Astrocyte (in vitro differentiated cells and primary cell): ENCODE measurements at regions not wholly inside any gene's neighbourhood (a gene's known extent, or its start where the extent isn't known, plus 50 kb on each side); places are given as distances from the start of the nearest gene placed in this dataset.

Source experiments
- EZH2 ChIP-seq: IDR thresholded peaks from 2 replicates; pipeline ENCODE4 v1.6.1; 2012; ENCODE audit warnings: mild to moderate bottlenecking, low read length, inconsistent platforms; ENCODE audit not compliant: insufficient read depth
- TF ChIP-seq, protein P1 (sequence below): IDR thresholded peaks from 2 replicates; pipeline ENCODE4 v1.5.1; 2011; ENCODE audit warnings: low read depth, mild to moderate bottlenecking, inconsistent platforms, low read length, moderate library complexity; ENCODE audit not compliant: insufficient read depth

DNA sequence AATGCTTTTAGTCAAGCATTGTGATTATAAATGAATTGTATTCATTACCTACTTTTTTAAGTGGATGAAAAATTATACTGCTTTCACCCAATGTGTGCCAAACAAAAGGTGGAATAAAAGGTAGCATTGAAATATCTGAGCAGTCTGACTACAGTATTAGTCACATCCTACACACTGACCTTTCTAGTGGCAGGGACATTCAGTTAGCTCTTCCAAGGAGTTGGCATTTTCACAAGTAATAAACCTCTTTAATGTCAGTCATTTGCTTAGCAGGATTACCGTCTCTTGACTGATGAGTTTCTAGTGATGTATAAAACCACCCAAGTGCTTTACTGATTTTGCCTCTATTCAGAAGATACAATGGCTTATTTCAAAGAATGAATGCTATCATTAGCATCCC is 687.9 kb downstream of the ARAP2 start:
- TF ChIP-seq, protein P1, sequence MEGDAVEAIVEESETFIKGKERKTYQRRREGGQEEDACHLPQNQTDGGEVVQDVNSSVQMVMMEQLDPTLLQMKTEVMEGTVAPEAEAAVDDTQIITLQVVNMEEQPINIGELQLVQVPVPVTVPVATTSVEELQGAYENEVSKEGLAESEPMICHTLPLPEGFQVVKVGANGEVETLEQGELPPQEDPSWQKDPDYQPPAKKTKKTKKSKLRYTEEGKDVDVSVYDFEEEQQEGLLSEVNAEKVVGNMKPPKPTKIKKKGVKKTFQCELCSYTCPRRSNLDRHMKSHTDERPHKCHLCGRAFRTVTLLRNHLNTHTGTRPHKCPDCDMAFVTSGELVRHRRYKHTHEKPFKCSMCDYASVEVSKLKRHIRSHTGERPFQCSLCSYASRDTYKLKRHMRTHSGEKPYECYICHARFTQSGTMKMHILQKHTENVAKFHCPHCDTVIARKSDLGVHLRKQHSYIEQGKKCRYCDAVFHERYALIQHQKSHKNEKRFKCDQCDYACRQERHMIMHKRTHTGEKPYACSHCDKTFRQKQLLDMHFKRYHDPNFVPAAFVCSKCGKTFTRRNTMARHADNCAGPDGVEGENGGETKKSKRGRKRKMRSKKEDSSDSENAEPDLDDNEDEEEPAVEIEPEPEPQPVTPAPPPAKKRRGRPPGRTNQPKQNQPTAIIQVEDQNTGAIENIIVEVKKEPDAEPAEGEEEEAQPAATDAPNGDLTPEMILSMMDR, result no peak
- no peak for TF ChIP-seq EZH2
